NCI-H2107 (cell line): ENCODE measurements at regions not wholly inside any gene's neighbourhood (a gene's known extent, or its start where the extent isn't known, plus 50 kb on each side); places are given as distances from the start of the nearest gene placed in this dataset.
"Not testable (repeated sequence)": the region's sequence is repeated elsewhere in the genome, so short reads cannot be mapped to it uniquely, and the experiment has no call there.

ENCODE experiments used
- DNase-seq: peaks from one replicate; lab custom pipeline; 2025; lab: John Stamatoyannopoulos, UW

DNA sequence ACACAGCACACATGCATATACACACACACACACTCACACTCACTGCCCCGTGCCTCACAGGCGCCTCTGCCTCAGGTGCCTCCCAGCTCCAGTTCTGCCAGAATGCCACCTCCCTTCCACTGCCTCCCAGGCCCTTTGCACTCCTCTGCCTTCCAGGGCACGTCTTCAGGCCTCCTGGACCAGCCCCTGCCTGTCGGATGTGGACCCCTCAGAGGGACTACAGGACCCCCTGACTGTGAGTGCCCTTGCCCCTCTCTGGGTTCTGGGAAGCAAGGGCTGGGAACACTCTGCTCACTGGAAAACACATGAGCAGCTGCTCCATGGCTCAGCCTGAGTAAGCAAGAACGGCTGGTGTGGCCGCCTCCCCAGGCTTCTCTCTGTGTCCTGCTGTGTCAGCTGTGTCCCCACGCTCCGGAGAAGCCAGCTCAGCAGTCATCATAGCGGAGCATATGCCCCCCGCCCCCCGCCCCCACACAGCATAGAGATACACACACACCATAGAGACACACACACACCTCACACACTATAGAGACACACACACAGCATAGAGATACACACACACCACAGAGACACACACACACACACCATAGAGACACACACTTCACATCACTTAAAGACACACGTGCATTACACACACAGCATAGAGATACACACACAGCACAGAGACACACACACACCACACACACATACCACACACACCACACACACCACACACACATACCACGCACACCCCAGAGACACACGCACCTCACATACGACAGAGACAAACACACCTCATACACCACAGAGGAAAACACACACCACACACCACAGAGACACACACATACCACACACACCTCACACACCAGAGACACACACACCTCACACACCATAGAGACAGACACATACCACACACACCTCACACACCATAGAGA, 271.3 kb downstream of the CYRIA start:
- DNase-seq, result no peak

DNA sequence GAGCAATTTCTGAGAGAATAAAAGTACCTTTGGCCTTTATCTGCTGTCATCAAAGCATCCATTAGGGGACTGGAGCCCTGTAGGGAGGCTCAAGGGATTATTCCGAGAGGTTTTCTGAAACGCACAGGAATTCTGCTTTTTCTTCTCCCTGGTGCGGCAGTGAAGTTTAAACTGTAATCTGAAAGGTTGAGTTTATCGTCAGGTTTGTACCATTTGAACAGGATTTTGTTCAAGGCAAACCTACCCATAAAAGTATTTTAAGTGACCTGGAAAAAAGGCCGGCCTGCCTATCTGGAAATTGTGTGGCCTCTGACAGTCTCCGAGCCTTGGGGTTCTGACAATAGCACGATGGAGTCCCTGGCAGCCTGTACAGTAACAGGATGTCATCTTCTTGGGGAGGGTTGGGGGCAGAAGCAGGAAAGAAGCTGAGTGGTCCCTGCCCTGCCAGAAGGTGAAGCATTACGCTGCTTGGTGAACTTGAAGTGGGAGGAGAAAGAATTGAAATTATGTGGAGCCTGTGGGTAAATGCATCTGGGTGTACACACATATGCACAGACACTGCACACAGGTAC, 272.0 kb downstream of the CYRIA start:
- no peak for DNase-seq

DNA sequence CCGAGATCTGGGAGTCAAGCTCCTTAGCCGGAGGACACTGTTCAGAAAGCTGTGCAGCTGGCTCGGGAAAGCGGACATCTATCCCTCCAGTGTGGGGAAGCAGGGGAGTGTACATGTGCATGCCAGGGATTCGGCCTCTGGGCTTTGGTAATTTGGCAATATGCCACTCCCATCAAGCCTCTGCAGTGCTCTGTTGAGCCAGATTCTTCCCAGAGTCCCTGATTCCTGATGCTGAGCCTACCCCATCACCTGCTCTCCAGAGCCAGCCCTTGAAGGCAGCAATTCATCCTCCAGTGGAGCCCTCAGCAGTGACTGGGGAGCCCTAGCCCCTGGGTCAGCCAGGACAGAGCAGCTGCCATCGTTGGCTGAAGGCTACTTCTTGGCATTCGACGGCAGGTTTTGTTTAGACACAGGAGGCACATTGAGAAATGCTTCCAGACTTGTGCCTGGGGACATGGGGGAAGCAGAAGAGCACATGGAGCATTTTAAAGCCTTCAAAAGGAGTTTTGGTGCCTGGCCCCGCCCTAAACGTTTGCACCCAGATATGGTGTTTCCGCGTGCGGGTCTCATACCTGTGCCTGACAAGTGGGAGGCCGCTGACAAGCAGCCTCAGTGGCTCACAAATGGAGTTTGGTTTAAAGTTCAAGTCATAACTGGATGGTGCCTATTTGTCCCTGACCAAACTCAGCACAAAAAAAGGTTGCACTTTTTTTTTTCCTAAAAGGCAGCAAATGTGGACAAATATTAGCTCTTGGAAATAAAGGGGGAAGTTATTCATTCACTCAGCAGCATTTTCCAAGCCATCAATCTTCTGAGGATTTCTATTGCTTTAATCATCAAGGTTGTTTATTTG, 272.8 kb downstream of the CYRIA start:
- DNase-seq, result no peak

DNA sequence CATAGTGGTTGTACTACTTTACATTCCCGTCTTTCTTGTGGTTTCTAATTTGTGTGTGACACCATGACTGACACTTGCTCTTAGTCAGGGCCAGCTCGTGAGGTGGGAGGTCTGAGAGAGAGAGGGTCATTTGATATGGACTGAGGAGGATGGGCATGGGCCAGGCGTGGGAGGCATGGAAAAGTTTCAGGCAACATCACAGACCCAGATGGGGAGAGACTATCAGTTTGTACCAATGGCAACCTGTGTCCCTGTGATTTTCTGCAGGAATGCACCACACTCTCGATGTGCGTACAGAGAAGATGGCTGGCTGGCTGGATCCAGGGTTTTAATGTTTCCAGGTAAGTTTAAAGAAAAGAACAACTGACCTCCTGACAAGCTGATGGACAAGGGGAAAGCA, 273.6 kb downstream of the CYRIA start:
- DNase-seq, result no peak

DNA sequence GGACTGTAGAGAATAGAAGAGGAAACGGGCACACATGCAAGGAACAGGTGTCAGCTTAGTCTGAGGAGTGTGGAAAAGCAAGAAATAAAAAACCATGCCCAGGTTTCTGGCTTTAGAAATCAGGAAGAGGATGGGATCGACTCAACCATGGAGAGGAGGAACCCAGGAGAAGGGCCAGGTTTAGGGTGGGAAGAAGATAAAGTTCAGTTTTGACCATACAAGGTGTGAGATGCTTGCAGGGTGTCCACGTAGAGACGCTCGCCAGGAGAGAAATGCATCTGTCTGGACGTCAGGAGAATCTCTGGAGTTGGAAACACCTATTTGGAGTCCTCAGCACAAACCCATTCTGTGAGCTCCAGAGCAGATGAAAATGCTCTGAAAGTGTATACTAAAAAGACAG, 275.1 kb downstream of the CYRIA start:
- DNase-seq, result no peak

DNA sequence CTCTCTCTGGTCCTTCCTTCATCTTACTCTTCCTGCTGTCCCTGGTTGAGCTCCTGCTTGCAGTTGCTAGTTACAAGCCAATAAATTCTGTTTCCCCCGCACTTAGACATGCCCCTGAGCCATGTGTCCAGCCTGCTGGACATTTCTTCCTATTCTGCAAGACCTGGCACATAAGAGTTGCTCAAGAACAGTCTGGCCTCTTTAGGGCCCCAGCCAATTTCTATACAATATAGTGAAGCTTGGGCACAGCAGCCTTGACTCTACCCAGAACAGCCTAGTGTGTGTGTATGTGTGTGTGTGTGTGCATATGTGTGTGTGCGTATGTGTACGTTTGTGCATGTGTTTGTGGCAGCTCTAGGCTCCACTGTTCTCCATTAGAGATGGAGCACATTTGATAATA, 276.0 kb downstream of the CYRIA start:
- DNase-seq, result no peak

DNA sequence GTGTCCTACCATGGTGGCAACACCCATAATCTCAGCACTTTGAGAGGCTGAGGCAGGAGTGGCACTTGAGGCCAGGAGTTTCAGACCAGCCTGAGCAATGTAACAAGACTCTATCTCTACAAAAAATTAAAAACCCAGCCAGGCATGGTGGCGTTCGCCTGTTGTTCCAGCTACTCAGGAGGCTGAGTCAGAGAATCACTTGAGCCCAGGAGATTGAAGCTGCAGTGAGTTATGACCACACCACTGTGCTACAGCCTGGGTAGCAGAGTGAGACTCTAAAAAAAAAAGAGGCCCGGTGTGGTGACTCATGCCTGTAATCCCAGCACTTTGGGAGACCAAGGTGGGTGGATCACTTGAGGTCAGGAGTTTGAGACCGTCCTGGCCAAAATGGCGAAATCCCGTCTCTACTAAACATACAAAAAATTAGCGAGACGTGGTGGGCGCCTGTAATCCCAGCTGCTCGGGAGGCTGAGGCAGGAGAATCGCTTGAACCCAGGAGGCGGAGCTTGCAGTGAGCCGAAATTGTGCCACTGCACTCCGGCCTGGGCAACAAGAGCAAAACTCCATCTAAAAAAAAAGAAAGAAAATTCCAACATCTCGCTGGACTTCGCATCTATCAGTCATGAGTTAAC, 277.3 kb downstream of the CYRIA start:
- not testable (repeated sequence) for DNase-seq

DNA sequence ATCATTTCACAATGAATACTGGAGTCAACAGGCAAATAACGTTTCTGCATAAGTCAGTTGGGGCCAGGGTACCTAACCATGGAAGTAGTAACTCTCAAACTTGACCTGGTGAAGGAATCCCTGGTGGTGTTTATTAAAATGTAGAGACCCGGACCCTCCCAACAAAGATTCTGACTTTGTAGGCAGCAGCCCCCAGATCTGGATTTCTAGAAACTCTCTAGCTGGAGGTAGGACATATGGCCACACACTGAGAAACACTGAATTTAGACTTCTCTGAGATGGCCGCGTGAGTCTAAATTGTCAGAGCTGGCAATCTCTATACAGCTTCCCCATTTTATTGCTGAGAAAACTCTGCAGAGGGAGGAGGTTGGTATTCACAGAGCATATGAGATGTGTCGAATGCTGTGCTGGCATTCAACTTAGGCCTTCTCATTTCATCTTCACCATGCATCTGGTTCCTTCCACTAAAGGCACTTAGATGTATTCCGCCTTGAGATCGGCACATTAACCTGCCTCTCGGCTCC, 278.1 kb downstream of the CYRIA start:
- DNase-seq, result no peak

DNA sequence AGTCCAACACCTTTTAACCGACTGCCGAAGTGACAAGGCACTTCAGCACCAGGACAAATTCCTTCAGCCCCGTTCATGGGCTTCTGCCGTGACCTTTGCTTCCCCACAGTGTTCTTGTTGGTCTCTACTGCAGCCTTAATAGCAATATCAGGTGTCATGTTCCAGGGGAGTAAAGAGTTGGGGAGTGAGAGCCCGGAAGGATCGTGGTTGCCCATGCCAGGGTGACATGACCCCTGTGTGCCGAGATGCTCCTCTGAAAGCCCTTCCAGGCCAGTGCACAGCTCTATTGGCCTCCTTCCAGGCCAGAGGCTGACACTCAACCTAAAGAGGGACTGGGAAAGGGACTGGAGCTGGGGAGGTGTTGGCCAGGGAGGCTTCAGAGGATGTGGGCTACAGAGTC, 279.2 kb downstream of the CYRIA start:
- DNase-seq, result no peak

DNA sequence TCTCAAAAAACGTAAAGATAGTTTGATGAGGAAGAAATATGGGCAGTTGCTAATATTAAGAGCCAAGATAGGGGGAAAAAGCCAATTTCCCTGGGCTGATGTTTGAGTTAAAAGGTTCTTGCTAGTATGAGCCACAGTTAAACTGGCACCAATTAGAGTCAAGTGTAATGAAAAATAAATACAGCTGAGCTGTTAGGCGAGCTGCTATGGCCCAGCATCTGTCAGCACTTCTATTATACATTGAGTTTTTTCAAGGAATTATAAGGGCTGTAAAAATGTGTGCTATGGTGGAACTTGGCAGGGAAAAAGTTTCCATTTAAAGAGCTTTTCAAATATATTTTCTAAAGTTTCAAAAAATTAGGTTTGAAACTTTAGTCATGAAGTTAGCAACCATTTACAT, 279.6 kb downstream of the CYRIA start:
- DNase-seq, result no peak

DNA sequence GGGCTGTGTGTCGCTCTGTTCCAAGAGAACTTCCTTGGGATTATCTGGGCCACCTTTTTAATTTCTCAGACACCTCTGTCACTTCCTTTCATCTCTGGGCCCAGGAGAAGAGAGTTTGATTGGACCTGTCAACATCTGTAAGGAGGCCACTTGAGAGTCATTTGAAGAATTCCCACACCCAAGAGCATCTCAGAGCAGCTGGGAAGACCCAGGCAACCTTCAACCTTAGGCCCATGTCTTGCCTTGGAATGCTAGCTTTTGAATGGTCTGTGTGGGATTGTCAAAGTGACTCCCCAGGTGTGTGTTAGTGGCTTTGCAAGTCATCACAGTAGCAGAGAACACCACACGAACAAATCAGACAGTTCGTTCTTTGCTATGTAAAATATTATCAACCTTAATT, 280.3 kb downstream of the CYRIA start:
- DNase-seq, result no peak

DNA sequence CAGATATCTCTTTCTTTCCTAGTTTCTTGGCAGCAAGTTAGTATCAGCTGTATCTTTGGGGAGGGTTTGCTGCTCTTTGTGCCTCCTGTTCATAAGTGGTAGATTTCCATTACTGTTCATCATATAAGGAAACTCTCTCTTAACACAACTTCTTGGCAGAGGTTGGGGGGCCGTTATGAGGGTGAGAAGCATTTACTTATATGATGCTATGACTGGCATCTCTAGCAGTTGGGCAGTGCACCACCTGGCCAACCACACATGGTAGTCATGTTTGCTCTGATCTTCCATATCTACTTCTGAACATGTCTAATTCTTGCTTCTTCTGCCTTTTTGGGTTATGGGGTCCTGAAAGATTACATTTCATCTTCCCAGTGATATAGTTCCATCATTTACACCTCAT, 282.2 kb downstream of the CYRIA start:
- no peak for DNase-seq

DNA sequence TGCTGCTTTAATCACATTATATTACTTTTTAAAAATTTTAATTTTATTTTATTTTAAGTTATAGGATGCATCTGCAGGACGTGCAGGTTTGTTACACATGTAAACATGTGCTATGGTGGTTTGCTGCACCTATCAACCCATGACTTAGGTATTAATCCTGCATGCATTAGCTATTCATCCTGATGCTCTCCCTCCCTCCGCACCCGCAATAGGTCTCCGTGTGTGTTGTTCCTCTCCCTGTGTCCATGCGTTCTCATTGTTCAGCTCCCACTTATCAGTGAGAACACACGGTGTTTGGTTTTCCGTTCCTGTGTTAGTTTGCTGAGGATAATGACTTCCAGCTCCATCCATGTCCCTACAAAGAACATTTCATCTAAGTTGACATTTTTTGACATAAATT, 283.2 kb downstream of the CYRIA start:
- DNase-seq, result no peak

DNA sequence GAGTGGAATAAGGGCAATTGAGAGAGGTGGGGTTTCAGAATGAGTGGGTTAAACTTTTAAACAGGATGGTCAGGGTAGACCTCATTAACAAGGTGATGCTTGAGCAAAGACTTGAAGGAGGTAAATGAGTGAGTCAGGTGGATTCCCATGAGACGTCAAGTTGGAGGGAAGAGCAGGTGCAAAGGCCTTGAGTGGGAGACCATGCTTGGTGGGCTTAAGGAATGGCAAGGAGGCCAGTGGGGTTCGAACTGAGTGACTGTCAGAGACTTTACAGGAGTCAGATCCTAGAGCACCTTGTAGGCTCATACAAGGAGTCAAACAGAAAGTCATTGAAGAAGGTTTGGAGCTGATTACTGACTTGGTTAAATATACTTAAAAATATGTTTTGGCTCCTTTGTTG, 284.1 kb downstream of the CYRIA start:
- no peak for DNase-seq

DNA sequence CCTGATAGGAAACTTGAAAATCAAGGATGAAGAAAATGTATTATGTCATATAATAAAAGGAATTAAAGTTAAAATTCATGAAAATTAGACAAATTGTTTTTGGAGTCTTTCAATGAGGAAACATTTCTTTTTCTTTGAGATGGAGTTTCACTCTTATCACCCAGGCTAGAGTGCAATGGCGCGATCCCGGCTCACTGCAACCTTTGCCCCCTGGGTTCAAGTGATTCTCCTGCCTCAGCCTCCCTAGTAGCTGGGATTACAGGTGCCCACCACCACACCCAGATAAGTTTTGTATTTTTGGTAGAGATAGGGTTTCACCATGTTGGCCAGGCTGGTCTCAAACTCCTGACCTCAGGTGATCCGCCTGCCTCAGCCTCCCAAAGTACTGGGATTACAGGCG, 285.7 kb downstream of the CYRIA start:
- DNase-seq, result not testable (repeated sequence)

DNA sequence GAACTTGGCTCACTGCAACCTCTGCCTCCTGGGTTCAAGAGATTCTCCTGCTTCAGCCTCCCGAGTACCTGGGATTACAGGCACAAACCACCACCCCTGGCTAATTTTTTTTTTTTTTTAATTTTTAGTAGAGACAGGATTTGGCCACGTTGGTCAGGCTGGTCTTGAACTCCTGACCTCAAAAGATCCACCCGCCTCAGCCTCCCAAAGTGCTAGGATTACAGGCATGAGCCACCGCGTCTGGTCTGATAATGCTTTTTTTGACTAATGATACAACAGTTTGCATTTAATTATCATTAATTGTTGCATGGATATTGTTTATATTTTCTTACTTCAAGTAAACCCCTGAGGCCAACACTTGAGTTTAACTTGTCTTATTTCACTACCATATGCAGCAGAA, 286.6 kb downstream of the CYRIA start:
- not testable (repeated sequence) for DNase-seq

DNA sequence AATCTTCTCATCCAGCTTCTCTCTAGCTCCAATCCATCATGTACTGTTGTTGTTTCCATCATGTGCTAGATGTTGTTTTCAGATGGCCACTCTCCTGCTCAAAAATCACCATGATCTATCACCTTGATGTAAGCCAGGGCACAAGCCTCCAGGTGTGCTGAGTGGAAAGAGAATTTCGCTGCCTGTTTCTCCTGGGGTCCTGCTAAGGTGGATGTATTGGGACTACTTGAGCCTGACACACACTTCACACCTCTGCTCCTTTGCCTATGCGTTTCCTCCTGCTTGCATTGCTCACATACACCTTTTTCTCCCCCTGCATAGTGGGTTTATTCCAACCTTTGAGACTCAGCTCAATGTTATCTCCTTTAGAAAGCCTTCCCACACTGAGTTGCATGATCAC, 287.6 kb downstream of the CYRIA start:
- DNase-seq, result no peak

DNA sequence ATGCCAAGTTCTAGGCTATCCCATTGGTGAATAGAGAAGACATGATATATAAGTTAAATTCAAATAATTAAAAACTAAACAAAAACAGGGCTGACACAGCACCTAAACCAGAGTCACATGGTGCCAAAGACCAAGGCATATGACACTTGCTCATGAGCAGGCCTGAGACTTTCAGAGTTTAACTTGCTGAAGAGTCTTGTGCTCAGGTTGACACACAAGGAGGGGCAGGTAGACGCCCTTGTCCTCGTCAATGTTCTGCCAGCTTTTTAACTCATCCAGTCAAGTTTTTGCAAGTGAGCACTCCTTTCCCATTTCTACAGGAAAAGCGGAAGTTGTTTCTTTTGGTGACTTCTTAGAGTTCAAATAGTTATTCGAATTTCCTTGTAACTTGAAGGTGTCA, 289.7 kb downstream of the CYRIA start:
- DNase-seq, result no peak

DNA sequence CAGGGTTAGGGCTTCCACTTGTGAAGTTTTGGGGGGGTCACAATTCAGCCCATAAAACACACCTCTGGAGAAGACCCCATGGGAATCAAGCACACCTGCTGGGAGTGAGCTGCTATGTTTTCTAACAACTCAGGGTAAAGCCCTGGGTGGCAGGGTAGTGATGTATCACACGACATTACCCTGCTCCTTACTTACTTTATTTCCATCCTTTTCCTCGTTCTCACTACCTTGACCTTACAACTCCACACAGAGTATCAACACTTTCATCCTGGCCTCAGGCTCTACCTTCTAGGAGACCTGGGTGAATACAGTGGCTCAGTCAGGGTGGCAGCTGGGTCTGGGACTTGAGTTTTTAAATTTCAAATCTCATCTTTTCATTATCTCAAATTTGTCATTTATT, 290.3 kb downstream of the CYRIA start:
- DNase-seq, result no peak

DNA sequence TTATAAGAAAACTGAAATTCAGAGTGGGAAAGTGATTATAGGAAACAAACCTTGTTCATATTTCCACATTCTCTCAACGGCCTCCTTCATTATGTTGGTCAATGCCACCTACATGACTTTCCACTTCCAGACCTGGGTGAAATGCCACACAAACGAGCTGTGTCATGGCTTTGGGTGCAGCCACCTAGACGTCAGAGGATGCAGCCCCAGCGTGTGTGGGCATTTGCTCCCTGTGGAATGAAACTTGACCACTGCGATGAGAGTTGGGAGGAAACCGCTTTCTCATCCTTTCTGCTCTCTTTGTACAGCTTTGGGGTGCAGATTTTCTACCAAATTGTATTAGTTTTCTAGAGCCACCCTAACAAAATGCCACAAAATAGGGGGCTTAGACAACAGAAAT, 291.0 kb downstream of the CYRIA start:
- no peak for DNase-seq

DNA sequence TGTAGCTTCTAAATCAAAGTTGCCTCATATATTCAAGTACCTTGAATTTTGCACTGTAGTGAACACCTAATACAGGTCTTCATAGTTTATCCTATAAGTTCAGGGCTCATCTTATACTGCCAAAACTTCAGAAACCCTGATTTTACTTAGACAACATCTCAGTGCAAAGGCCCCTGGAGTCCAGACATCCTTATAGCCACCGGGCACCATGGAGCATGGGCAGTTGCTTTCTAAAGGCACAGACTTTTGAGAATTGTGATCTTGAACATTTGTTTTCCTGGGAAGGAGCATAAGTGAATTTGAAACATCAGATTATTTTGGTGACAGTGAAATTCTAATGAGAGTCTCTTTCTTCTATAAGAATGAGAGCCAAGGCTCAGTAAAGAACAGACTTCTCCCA, 292.3 kb downstream of the CYRIA start:
- no peak for DNase-seq

DNA sequence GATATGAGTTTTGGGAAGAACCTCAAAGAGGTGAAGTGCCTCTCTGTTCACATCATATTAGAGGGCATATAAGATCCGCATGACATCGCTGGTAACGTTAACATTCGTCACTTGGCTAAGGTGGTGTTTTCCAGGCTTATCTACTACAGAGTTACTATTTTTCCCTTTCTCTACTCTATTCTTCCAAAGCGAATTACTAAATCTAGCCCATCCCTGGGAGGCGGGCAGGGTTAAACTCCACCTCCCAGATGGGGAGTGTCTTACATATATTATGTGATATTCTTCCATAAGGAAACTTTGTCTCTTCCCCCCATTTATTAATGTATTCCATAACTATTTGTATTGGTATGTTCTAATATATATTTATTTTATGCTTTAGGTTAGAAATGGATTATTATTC, 293.9 kb downstream of the CYRIA start:
- DNase-seq, result no peak
